ENCODE measurements at regions not wholly inside any gene's neighbourhood (a gene's known extent, or its start where the extent isn't known, plus 50 kb on each side); places are given as distances from the start of the nearest gene placed in this dataset.
"Not testable (repeated sequence)": the region's sequence is repeated elsewhere in the genome, so short reads cannot be mapped to it uniquely, and the experiment has no call there.

GRCh38 chr14:105945896-105946295 is 419.5 kb downstream of the TMEM121 start:
- no peak for DNase-seq (ENCODE audit: low read depth)

GRCh38 chr14:105947599-105947998 is 421.2 kb downstream of the TMEM121 start:
- no peak overlapping the region for H3K4me3 ChIP-seq (ENCODE audit: low read length)
- TF ChIP-seq CTCF (conservative IDR thresholded peaks at IDR 0.05; ENCODE audit: low read length), result no peak
- no peak for DNase-seq (ENCODE audit: low read depth)

More at GRCh38 chr14:105945896-105946295, 419.5 kb downstream of the TMEM121 start:
- TF ChIP-seq CTCF (conservative IDR thresholded peaks at IDR 0.05; ENCODE audit: low read length), result no peak
- no peak overlapping the region for H3K4me3 ChIP-seq (ENCODE audit: low read length)

GRCh38 chr14:105948955-105949354 is 422.6 kb downstream of the TMEM121 start:
- H3K4me3 ChIP-seq (ENCODE audit: low read length); DNase-seq (ENCODE audit: low read depth): not testable (repeated sequence)

- not testable (repeated sequence) for H3K4me3 ChIP-seq (ENCODE audit: low read length); DNase-seq (ENCODE audit: low read depth)
These were observed 424.0 kb downstream of the TMEM121 start for GRCh38 chr14:105950364-105950892.

- no peak for DNase-seq (ENCODE audit: low read depth)
- H3K4me3 ChIP-seq (ENCODE audit: low read length), result no peak overlapping the region
- no peak for TF ChIP-seq CTCF (conservative IDR thresholded peaks at IDR 0.05; ENCODE audit: low read length)
These were observed 425.0 kb downstream of the TMEM121 start for GRCh38 chr14:105951399-105951798.

- no peak overlapping the region for H3K4me3 ChIP-seq (ENCODE audit: low read length)
- no peak for DNase-seq (ENCODE audit: low read depth)
- no peak for TF ChIP-seq CTCF (conservative IDR thresholded peaks at IDR 0.05; ENCODE audit: low read length)
These were observed 425.8 kb downstream of the TMEM121 start for GRCh38 chr14:105952222-105952621.

GRCh38 chr14:105952826-105953225 is 426.4 kb downstream of the TMEM121 start:
- TF ChIP-seq CTCF (conservative IDR thresholded peaks at IDR 0.05; ENCODE audit: low read length), result no peak
- DNase-seq (ENCODE audit: low read depth), result no peak
- no peak overlapping the region for H3K4me3 ChIP-seq (ENCODE audit: low read length)

GRCh38 chr14:105961625-105962024 is 435.2 kb downstream of the TMEM121 start:
- DNase-seq (ENCODE audit: low read depth), result not testable (repeated sequence)

GRCh38 chr14:105962532-105962931 is 436.1 kb downstream of the TMEM121 start:
- DNase-seq (ENCODE audit: low read depth), result no peak
- no peak for TF ChIP-seq CTCF (conservative IDR thresholded peaks at IDR 0.05; ENCODE audit: low read length)
- no peak overlapping the region for H3K4me3 ChIP-seq (ENCODE audit: low read length)

More at GRCh38 chr14:105961625-105962024, 435.2 kb downstream of the TMEM121 start:
- H3K4me3 ChIP-seq (ENCODE audit: low read length), result not testable (repeated sequence)
